ENCODE measurements at regions not wholly inside any gene's neighbourhood (a gene's known extent, or its start where the extent isn't known, plus 50 kb on each side); places are given as distances from the start of the nearest gene placed in this dataset.

DNA sequence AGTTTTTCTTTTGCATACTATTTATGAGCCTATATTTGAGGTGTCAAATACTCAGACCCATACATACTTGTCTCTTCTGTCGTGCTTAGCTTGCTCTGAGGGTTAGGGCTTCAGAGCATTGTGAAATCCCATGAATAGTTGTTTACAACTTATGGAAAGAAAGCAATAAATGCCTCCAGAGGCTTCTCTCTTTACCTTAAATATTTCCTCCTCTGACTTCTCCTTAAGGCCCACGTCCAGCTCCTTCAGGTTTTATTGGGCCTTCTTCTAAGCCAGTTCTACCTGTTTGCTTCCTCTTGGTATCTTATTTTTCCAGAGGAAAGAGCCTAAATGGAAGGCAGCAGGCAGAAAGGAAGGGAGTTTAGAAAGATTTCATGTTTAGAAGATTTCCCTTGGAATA is 218.6 kb downstream of the SPTSSA start:
- Histone ChIP-seq H3K27ac (no peak overlapping the region), H4K20me1 (ENCODE audit: insufficient read depth) (no peaks in the 10 kb centered on the region), H3K4me3 (IDR thresholded peaks at IDR 0.05; ENCODE audit: insufficient read depth, low read depth, low read length) (no peak overlapping the region), H2AFZ (ENCODE audit: low read depth) (no peak overlapping the region), H3K4me1 (ENCODE audit: low read depth, poor library complexity, severe bottlenecking) (no peaks in the 10 kb centered on the region), H3K4me2 (no peak overlapping the region), H3K79me2 (ENCODE audit: insufficient read depth, low read depth) (no peaks in the 10 kb centered on the region), H3K27me3 (ENCODE audit: insufficient read depth, low read depth) (no peaks in the 10 kb centered on the region), H3K36me3 (ENCODE audit: insufficient read depth) (no peaks in the 10 kb centered on the region), H3K9ac (no peak overlapping the region)
- TF ChIP-seq, protein P1, sequence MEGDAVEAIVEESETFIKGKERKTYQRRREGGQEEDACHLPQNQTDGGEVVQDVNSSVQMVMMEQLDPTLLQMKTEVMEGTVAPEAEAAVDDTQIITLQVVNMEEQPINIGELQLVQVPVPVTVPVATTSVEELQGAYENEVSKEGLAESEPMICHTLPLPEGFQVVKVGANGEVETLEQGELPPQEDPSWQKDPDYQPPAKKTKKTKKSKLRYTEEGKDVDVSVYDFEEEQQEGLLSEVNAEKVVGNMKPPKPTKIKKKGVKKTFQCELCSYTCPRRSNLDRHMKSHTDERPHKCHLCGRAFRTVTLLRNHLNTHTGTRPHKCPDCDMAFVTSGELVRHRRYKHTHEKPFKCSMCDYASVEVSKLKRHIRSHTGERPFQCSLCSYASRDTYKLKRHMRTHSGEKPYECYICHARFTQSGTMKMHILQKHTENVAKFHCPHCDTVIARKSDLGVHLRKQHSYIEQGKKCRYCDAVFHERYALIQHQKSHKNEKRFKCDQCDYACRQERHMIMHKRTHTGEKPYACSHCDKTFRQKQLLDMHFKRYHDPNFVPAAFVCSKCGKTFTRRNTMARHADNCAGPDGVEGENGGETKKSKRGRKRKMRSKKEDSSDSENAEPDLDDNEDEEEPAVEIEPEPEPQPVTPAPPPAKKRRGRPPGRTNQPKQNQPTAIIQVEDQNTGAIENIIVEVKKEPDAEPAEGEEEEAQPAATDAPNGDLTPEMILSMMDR (conservative IDR thresholded peaks at IDR 0.05; ENCODE audit: low read depth, low read length): no peak

GRCh38 chr14:34243001-34243400 is 219.0 kb downstream of the SPTSSA start:
- Histone ChIP-seq H3K79me2 (ENCODE audit: insufficient read depth, low read depth) (no peaks in the 10 kb centered on the region), H4K20me1 (ENCODE audit: insufficient read depth) (no peaks in the 10 kb centered on the region), H3K9ac (no peak overlapping the region), H2AFZ (ENCODE audit: low read depth) (no peak overlapping the region), H3K27ac (no peak overlapping the region), H3K36me3 (ENCODE audit: insufficient read depth) (no peaks in the 10 kb centered on the region), H3K27me3 (ENCODE audit: insufficient read depth, low read depth) (no peaks in the 10 kb centered on the region), H3K4me2 (no peak overlapping the region), H3K4me1 (ENCODE audit: low read depth, poor library complexity, severe bottlenecking) (no peaks in the 10 kb centered on the region), H3K4me3 (IDR thresholded peaks at IDR 0.05; ENCODE audit: insufficient read depth, low read depth, low read length) (no peak overlapping the region)
- TF ChIP-seq, protein P1 (conservative IDR thresholded peaks at IDR 0.05; ENCODE audit: low read depth, low read length): no peak

DNA sequence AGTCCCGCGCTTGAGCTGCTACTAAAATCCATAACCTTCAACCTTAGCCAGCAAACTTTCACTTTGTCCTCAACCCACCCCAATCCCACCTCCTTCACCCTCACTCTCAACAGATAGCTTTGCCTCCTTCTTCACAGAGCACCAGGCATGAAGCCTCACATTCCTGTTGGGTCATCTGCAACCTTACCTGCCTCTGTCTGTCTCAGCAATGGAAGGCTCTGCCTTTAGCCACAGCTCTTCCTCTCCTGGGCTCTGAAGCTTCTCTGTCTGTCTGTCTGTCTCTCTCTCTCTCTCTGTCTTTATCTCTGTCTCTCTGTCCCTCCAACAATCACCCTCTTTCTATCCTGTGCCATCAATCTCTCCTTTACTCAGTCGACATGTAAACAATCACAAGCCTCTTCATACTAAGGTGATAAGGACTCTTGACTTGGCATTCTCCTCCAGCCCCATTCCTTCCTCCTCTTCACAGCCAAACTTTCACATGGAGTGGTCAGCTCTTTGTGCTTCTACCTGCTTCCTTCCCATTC is 220.8 kb downstream of the SPTSSA start:
- TF ChIP-seq, protein P1 (conservative IDR thresholded peaks at IDR 0.05; ENCODE audit: low read depth, low read length): no peak
- H3K4me2 ChIP-seq: no peak overlapping the region

GRCh38 chr14:34238610-34239009 is 223.4 kb downstream of the SPTSSA start:
- Histone ChIP-seq H3K9ac (no peak overlapping the region), H3K36me3 (ENCODE audit: insufficient read depth) (no peaks in the 10 kb centered on the region), H3K4me1 (ENCODE audit: low read depth, poor library complexity, severe bottlenecking) (no peaks in the 10 kb centered on the region), H3K27me3 (ENCODE audit: insufficient read depth, low read depth) (no peaks in the 10 kb centered on the region), H3K4me2 (no peak overlapping the region), H3K79me2 (ENCODE audit: insufficient read depth, low read depth) (no peaks in the 10 kb centered on the region), H3K4me3 (IDR thresholded peaks at IDR 0.05; ENCODE audit: insufficient read depth, low read depth, low read length) (no peak overlapping the region), H4K20me1 (ENCODE audit: insufficient read depth) (no peaks in the 10 kb centered on the region), H2AFZ (ENCODE audit: low read depth) (no peak overlapping the region), H3K27ac (no peak overlapping the region)
- TF ChIP-seq, protein P1 (conservative IDR thresholded peaks at IDR 0.05; ENCODE audit: low read depth, low read length): no peak

More for the DNA sequence above, 220.8 kb downstream of the SPTSSA start:
- H3K27me3 ChIP-seq (ENCODE audit: insufficient read depth, low read depth): no peaks in the 10 kb centered on the region
- no peak overlapping the region for H3K9ac ChIP-seq
- no peak overlapping the region for H3K4me3 ChIP-seq (IDR thresholded peaks at IDR 0.05; ENCODE audit: insufficient read depth, low read depth, low read length)
- H3K36me3 ChIP-seq (ENCODE audit: insufficient read depth): no peaks in the 10 kb centered on the region
- no peaks in the 10 kb centered on the region for H3K4me1 ChIP-seq (ENCODE audit: low read depth, poor library complexity, severe bottlenecking)
- no peak overlapping the region for H2AFZ ChIP-seq (ENCODE audit: low read depth)
- no peak overlapping the region for H3K27ac ChIP-seq
- H4K20me1 ChIP-seq (ENCODE audit: insufficient read depth): no peaks in the 10 kb centered on the region
- H3K79me2 ChIP-seq (ENCODE audit: insufficient read depth, low read depth): no peaks in the 10 kb centered on the region

Measured in KMS-11 (cell line).